Activated CD4-positive, CD25-positive, alpha-beta regulatory T cell treated with anti-CD3 and anti-CD28 coated beads, Interleukin-2, amount 50 U/mL, for 72 hours (primary cell): ENCODE measurements at regions not wholly inside any gene's neighbourhood (a gene's known extent, or its start where the extent isn't known, plus 50 kb on each side); places are given as distances from the start of the nearest gene placed in this dataset.

Source experiments
- DNase-seq: peaks from one replicate; pipeline ENCODE4 v3.0.0; 2021

DNA sequence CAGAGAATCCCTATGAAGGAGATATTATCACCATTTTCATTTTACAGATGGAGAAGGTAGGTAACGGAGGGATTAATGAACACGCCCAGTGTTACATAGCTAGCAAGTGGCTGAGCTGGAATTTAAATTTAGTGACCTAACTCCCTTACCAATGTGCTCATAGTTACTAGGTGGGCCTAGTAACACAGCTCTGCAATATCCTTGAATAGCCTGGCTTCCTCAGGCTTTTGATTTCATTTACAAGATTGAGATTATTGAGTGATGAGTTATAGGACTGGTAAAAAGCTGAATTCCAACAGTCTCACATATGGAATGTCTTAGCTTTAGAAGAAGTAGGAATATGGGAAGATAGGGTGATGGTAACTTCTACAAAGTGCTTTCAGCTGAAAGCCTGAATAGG, 336.3 kb upstream of the KIF2A start:
- DNase-seq, result no peak

DNA sequence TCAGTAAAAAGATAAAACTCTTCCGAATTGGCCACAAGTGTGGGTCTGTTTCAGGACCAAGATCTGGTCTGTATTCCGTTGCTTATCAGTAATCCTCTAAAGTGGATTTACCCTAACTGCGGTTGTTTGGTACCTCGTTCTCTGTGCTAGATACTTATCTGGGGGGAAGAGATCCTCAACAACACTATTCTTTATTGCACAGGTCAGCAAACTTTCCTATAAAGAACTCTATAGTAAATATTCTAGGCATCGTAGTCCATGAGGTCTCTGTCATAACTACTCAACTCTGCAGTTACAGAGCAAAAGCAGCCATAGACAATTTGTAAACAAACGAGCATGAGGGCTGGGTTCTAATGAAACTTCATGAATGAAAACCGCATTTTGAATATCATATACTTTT, 335.8 kb upstream of the KIF2A start:
- DNase-seq, result no peak

DNA sequence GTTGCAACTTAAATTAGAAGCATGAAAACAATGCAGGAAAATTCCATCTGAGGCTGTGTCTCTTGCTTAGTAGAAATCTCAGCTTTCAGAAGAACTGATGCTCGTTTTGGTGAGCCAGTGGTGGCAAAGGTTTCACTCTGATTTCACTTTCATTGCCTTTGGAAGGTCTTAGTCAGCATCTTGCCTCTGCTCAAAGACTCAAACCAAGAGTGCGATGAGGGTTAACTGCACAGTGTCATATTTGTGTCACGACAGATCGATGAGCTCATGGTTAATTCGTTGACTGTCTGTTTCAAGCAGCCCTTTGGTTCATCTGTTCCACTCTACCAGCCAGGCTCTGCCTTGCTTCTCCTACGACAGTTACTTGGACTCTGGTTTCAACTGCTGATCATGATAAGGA, 331.3 kb upstream of the KIF2A start:
- DNase-seq, result no peak

DNA sequence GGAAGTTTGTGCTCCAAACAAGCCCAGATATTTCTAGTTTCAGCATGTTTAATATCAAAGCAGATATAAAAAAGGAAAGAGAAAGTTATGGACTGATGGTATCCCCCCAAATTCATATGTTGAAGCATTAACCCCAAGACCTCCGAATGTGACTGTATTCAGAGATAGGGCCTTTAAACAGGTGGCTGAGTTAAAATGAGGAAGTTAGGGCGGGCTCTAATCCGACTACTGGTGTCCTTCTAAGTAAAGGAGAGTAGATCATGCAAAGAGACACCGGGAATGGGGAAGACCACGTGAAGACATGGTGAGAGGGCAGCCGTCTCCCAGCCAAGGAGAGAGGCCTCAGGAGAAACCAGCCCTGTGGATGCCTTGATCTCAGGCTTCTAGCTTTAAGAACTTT, 324.1 kb upstream of the KIF2A start:
- no peak for DNase-seq

DNA sequence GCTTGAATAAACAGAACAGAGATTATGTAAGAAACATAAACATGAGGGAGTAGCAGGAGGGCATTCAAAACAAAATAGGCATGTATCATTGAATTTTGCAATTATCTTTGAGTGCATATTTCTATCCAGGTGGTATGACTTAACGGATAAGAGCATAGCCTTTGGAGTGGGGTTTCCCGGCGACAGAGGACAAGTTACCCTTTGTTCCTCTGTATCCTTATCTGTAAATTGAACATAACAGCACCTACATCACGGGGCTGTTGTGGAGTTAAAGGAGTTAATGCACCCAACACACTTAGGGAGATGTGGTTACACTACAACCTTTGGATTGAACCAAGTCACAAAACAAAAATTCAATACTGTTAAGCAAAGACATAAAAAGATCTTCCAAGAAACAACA, 314.6 kb upstream of the KIF2A start:
- no peak for DNase-seq

DNA sequence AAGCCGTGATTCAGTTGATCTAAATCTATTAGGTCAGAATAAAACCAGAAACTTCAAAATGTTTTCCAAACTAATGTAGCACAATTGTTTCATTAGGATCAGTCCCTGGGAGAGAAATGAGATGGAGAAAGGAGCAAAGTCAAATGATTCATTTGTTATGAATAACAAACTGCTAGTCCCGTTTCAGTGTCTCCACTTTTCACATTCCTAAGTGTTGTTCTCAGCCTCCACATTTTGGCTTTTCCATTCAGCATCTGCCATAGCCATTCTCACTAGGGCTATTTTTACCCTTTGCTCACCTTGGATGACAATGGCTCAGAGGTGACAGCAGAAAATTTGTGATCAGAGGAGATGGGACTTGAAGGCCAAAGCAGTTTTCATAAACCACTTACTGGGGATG, 314.1 kb upstream of the KIF2A start:
- DNase-seq, result no peak

DNA sequence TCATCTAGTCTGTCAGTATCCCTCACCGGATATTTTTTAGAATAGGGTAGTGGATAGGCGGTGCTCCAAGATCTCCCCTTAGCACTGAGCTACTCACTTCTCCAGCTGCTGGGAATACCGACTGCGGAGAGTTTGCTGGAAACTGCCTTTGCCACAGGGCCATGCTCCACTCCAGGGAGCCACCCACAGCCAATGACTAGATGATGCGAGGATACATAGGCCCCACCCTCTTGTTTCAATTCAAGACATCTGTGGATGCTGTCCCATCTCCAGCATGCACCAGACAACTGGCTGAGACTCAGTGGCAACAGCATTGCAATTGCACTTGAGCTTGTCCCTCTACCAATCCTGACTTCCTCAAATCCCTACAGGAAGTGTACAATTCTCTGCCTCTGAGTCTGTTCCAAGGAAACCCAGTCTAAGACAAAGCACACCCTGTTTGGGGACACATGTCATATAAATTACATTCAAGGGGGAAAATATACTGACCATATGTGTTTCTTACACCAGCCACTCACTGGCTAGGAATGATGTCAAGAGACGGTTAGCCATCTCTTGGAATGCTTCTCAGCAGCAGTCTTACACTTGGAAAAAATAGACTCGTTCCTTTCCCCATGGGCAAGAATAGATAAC, 312.6 kb upstream of the KIF2A start:
- DNase-seq, result no peak

DNA sequence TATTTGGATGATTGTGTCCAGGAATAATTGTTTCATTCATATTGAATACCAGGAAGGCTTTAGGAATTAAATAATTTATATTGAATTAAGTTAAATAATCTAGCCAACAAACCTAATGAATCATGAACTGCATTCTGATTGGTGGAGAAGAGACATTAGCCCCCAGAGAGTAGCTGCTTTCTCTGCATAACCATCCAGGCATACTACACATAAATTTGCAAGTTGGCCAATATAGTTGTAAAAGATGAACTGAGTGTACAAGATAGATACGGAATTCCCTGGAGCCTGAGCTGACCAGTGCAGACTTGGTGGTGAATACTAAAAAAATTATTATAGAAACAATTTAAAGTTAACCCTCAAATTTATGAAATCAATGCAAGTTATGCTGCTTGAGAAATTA, 311.8 kb upstream of the KIF2A start:
- DNase-seq, result no peak

DNA sequence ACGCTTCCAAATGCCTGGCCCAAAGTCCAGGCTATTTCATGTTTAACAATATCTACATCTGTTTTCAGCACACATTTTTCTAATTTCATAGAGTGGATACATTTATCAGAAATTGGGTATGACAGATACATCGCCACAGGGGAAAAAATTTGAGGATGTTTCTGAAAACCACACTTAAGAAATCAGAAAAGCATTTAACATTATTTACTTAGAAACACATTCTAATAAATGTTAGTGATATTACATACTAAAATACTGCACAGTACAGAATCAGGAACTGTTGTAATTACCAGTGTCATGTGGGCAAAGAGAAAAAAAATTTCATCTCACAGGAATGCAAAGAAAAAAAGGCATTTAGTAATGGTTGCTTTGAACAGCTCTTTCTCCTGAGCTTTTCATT, 310.5 kb upstream of the KIF2A start:
- DNase-seq, result no peak

DNA sequence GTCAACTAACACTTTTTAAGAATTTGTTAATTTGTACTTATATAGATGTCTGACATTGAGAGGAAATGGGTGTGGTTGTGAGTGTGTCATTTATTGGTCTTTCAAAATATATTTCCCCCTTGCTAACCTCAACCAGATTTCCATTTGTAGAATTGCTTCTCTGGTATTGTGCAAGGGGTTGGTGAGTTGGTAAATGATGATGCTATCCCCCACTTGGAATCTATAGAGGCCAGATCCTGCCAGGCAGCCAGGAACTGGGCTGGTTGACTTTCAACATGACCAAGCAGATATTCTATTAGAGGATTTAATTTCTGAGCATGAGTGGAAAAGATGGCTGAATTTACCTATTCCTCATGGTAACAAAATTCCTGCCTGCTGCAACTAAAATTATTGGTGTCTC, 306.6 kb upstream of the KIF2A start:
- DNase-seq, result no peak

DNA sequence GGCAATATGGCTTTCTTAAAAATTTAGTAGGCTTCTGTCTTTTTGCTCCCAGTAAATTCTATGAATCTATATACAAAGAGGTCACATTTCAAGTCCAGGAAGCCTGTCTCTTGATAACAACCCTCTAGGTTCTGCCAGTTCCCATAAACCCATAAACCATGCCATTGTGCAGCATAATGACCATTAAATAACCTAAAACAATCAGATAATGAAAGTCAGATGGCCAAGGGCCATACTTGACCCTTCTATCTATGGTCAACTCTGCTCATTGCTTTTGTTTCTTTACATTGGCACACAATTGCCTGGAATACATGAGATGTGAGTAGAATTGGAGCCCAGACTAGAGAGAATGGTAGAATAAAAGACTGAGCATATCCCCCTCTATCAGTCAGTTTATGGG, 305.4 kb upstream of the KIF2A start:
- DNase-seq, result no peak

DNA sequence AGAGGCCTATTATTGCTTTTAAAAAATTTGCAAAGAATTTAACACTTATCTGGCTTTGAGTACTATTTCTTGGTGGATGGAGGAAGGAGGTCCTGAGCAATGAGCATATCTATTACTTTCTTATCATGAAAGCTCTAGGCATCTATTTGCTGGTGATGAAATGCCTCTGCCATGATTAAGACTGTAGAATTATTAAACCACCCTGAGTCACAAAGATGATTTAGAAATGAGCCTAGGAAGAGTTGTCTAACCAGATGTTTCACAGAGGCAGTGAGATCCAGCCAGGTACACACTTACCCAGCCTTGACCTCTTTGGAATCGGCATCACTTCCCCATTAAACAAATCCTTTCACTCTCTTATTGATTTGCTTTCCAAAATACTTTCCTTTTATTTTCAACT, 304.4 kb upstream of the KIF2A start:
- DNase-seq, result no peak

DNA sequence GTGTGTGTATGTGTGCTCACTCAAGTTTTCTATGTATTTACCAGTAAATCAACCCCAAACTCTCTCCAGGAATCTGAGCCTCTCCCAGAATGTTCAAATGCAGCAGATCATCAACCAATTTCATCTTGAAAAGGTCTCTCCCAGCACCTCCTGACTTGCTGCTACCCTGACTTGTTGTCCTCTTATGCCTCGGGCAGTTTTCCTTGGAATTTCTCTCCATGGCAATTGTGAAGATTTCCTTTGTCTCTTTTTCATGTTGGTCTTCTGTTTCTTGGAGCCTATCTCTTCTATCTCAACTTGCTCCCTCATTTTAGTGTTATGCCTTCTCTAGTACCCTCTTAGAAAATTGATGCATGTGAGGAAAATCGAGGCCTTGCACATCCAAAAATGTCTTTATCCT, 303.6 kb upstream of the KIF2A start:
- DNase-seq, result no peak

DNA sequence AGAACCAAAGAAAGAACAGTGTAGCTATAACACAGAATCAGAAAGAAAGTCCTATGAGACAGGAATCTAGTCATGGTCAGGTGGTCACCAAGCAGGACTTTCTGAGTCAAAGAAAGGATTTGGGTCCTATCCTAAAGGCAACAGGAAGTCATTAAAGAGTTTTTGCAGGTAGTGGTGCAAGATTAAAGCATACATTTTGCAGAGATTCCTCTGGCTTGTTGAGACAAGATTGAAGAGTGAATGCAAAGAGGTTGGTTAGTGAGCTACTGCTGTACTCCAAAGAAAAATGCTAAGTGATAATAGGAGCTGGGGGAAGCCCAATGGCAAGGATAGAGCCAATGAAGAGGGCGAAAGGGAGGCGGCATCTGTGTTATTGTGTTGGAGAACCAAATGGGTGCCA, 300.5 kb upstream of the KIF2A start:
- DNase-seq, result no peak

DNA sequence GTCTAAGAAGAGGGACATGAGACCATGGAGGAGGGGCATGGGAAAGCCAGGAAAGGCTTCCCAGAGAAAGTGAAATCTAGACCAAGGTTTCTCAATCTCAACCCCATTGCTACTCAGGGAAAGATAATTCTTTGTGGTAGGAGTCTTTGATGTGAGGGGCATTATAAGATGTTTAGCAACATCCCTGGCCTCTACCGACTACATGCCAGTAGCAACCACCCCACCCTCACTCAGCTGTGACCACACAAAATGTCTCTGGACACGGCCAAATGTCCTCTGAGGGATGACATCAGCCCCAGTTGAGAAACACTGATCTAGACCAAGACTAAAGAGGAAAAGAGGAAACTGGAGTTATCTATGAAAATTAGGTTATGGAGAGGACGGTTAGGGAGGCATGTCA, 298.5 kb upstream of the KIF2A start:
- no peak for DNase-seq

DNA sequence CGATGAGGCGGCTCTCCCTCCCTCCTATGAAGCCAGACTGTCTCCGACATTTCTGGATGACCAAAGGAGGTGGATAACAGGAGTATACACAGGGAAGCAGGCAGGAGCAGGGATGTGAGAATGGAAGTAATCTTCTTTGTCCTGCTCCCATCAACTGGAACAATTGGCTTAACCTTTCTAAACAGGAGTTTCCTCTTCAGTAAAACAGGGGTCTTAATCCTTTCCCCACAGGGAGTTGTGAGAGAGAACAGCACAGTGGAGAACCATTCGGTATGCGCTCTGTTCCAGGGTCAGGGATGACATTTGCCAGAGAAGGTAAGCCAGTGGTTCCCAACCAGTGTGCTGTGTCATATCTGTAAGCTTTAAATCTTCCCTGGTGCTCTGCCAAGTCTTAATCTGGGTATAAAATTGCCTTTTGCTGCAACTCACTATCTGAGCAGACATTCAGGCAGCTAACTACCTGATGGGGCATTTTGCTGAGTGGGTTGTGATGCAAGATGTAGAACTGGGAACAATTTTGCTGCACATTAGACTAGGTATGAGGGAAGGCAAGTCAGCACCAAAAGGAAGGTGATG, 294.8 kb upstream of the KIF2A start:
- no peak for DNase-seq

DNA sequence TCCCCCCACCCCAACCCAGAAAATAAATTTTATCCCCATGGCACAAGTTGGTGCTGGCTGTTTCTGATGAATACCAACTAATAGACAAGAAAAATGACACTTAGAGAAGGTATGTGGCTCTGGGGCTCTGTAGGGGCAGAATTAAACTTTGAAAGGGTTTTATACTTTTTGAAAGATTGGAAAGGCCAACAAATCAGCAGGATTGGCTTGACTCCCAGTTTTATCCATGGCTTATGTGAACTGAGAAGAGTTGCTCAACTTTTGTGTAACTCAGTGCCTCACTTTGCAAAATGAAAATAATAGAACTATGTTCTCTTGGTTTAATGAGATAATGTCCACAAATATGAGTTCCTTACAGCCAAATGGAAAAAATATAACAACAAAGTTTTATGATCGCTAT, 288.9 kb upstream of the KIF2A start:
- DNase-seq, result no peak

DNA sequence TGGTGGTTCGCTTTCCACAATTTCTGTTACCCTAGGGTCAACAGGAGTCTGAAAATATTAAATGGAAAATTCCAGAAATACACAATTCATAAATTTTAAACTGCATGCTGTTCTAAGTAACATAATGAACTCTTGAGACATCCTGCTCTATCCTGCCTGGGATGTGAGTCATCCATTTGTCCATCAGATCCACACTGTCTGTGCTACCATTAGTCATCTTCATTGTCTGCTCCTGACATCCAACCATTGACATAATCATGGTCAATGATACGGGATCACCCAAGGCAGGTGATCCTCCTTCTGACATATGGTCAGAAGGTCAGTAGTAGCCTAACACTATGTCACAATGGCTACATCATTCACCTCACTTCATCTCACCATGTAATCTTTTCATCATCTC, 276.7 kb upstream of the KIF2A start:
- DNase-seq, result no peak

DNA sequence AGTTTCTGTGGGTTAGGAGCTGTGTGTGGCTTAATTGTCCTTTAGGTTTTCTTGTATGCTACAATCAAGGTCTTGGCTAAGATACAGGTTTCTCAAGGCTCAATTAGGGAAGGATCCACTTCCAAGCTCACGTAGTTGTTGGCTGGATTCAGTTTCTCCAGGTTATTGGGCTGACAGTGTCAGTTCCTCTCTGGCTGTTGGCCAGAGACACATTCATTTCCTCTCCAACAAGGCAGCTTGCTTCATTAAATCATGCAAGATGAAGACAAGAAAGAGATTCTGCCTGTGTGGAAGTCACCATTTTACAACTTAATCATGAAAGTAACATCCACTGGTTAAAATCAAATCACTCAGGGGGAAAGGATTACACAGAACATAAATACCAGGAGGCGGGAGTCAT, 275.7 kb upstream of the KIF2A start:
- no peak for DNase-seq

DNA sequence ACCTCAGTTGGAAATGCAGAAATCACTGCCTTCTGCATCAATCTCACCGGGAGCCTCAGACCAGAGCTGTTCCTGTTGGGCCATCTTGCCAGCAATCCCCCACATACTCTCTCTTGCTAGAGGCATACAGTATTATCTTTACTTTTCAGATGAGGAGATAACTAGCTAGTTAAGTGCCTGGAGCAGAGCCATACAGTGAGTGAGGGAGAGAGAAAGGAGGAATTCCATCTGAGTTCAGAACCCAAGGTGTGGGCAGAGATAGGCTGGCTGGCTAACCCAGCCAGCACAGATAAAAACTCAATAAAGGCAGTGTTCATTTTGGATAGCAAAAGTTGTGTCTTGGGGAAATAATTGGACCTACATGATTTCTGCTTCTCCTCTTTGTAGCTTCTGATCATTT, 268.0 kb upstream of the KIF2A start:
- DNase-seq, result no peak

DNA sequence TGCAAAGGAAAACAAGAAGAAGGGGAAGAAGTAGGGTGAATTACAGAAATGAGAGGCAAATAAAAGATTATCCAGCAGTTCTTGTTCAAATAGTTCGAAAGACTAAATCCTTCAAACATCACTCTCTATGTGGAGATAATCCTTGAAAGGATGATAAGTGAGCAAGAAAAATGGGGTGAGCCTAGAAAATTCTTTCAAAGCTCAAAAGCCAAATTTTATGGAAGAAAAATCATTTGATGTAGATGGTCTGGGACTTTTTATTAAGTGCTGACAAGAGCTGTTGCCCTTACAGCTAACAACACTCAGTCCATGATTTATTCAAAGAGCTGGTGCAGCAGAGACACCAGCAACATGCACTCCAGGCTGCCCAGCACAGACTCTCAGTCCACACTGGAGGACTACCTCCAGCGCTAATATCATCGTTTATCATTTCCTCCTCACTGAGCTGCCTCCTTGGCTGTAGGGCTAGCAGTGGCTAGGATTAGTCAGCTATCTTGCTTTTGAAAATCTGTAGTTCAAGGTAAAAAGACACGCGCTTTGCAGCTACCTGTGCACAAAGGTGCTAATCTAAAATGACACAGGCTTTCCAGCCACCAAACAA, 264.8 kb upstream of the KIF2A start:
- DNase-seq, result no peak

DNA sequence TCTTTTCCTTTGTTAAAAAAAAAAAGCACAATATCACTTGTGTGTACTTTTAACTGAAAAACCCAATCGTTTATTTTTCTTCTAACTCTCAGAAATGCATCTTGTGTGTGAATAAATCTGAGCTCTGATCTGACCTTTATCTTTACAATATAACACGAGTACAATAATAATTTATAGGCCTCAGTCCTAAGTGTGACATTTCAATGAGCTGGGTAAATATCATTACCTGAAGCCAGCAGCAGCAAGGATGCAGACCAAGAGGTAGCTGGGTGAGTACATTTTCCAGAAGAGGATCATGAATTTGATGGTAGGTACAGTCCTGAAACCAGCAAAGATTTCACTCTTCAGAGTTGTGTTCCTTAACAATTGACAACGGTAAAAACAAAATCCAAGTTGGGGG, 264.0 kb upstream of the KIF2A start:
- DNase-seq, result no peak

DNA sequence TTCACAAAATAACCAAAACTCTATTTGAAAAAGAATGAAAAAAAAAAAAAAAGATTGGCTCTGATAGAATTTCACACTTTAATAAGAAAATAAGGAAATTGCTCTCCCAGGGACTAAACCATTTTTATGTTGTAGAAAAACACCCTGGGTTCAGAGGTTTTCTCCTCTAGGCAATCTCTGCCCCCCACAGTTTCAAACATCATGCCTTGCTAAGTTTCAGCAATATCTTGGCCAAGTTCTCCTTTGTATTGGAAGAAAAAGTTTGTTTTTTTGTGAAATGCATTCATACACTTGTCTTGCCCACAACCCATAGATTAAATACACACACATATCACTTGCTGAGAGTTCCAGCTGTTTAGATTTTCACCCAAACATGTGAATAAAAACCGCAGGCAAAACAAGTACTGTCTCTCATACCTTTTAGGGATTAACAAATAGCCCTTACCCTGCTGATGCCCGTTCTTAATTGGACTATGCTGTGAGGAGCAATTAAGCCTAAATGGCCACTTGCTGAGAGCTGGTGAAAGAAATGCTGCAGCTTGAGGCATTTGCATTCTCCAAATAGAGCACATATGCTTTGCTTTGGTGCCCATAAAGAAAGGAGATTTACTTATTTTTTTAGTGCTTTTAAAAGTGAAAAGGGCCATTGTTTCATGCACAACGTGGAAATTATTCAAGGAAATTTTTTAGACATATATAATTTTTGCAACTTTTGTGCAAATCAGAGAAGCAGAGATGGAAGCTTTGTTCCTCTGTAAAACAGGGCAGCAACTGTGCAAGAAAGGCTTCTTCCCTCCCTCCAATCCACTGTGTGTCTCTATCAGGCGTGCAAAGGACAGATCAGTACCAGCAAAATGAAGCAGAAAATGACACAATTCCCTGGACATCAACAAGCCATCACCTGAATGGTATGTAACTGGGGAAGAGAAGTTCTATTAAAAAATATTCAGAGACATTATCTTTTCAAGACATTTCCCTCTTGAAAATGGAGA, 262.4 kb upstream of the KIF2A start:
- no peak for DNase-seq

DNA sequence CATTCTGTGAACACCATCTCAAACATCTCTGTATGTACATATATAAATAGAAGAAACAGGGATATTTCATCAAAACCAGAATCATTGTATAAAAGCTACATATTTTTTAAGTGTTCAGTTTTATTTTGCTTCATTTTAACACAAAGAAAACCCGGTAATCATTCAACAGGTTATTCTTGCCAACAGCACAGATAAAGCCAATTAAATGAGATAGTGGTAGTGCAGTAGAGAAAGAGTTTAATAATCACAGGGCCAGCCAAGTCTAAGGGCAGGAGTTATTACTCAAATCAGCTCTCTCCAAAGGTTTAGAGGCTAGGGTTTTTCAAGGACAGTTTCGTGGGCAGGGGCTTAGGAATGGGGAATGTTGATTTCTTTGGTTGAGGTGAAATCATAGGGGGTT, 261.0 kb upstream of the KIF2A start:
- no peak for DNase-seq
